Stomach (tissue), 4 donors: ENCODE measurements at regions not wholly inside any gene's neighbourhood (a gene's known extent, or its start where the extent isn't known, plus 50 kb on each side); places are given as distances from the start of the nearest gene placed in this dataset.

Source experiments
- CTCF ChIP-seq, 7 experiments: fragments of 450-650 bp in 4 of 7; fragments of 200-600 bp in 3 of 7; sonication (generic) in 3 of 7; IDR thresholded peaks; one replicate each; pipeline ENCODE4 v1.5.1; 2016 to 2019; ENCODE audit warnings: antibody characterized with exemption in 7 of 7, control low read depth in 2 of 7, mild to moderate bottlenecking in 1 of 7
- EP300 ChIP-seq: sonication (generic); formaldehyde crosslinking; IDR thresholded peaks from one replicate; pipeline ENCODE4 v1.6.1; 2017; ENCODE audit warnings: antibody characterized with exemption
- POLR2A ChIP-seq, 4 donors: fragments of 450-650 bp; IDR thresholded peaks; one replicate each; pipeline ENCODE4 v1.6.1; 2016; ENCODE audit warnings: antibody characterized with exemption in 4 of 4, control low read depth in 2 of 4, mild to moderate bottlenecking in 1 of 4, moderate library complexity in 1 of 4
- POLR2AphosphoS5 ChIP-seq, 3 donors: sonication (generic); formaldehyde crosslinking; IDR thresholded peaks; one replicate each; pipeline ENCODE4 v1.6.1; 2016; ENCODE audit warnings: antibody characterized with exemption in 3 of 3

GRCh38 chr2:145750612-145751011 lies 1230.7 kb upstream of the ZEB2 start:
- no peak for TF ChIP-seq EP300
- TF ChIP-seq CTCF (IDR thresholded peaks at IDR 0.05): no peak
- no peak for TF ChIP-seq POLR2A (IDR thresholded peaks at IDR 0.05)
- no peak for TF ChIP-seq POLR2AphosphoS5 (IDR thresholded peaks at IDR 0.05)
